GM12878 (cell line): ENCODE measurements at regions not wholly inside any gene's neighbourhood (a gene's known extent, or its start where the extent isn't known, plus 50 kb on each side); places are given as distances from the start of the nearest gene placed in this dataset.
A peak's percentile ranks its signal among the peaks of the same experiment; 100 is the strongest.

Experiments
- ATAC-seq: fragments of 200-7000 bp; cut with Tn5 transposase; 3 replicates; pipeline ENCODE4 v1.9.1; 2020; ENCODE audit warnings: mild to moderate bottlenecking, moderate library complexity
- BruUV-seq: library from RNA; stranded (reverse); fragments of 400-500 nt; replicated peaks from 2 replicates; lab custom pipeline; 2021; lab: Mats Ljungman, UMichigan
- CTCF ChIA-PET: fragments of 300-600 bp; sonication (Branson Sonifier 250); formaldehyde crosslinking; extraction: SDS; loops from one replicate; lab custom pipeline; 2021; ENCODE audit warnings: inconsistent platforms; lab: Yijun Ruan, JAX
- POLR2A ChIA-PET: fragments of 350-600 bp; formaldehyde crosslinking; extraction: SDS; loops from one replicate; lab custom pipeline; 2021; ENCODE audit warnings: inconsistent platforms; lab: Charles Lee
- RAD21 ChIA-PET: fragments of 300-600 bp; sonication (Branson Sonifier 250); formaldehyde crosslinking; loops from one replicate; lab custom pipeline; 2023; ENCODE audit warnings: antibody characterized with exemption; ENCODE audit not compliant: unreplicated experiment; lab: Charles Lee
- SMC1A ChIA-PET: fragments of 300-600 bp; sonication (Branson Sonifier 250); formaldehyde crosslinking; loops from one replicate; lab custom pipeline; 2023; ENCODE audit not compliant: unreplicated experiment, uncharacterized antibody; lab: Charles Lee
- DNase-seq: peaks from one replicate; pipeline ENCODE4 v3.0.0-alpha.2; 2011; ENCODE audit warnings: low read depth, low spot score
- FAIRE-seq: peaks from 3 replicates; lab custom pipeline; 2011; peaks lifted over from hg19 to GRCh38; lab: Jason Lieb, UNC
- H2AFZ ChIP-seq: 2 replicates; pipeline ENCODE4 v1.6.0; 2011; ENCODE audit warnings: low read depth, low read length, control low read depth; ENCODE audit not compliant: control insufficient read depth
- H3K27ac ChIP-seq: 2 replicates; pipeline ENCODE4 v1.5.1; 2011; ENCODE audit warnings: control low read depth; ENCODE audit not compliant: control insufficient read depth, insufficient read depth
- H3K27me3 ChIP-seq, 2 experiments: replicated peaks in 1 of 2; 2 replicates each; pipeline versions ENCODE4 v1.6.0 to v1.6.1; 2011; ENCODE audit warnings: low read length in 1 of 2; ENCODE audit not compliant: control insufficient read depth in 2 of 2, insufficient read depth in 2 of 2
- H3K36me3 ChIP-seq, 2 experiments: 2 replicates each; pipeline ENCODE4 v1.5.1; 2011; ENCODE audit warnings: low read length in 1 of 2; ENCODE audit not compliant: control insufficient read depth in 2 of 2, insufficient read depth in 2 of 2
- H3K4me1 ChIP-seq: 2 replicates; pipeline ENCODE4 v1.6.1; 2011; ENCODE audit warnings: mild to moderate bottlenecking, low read length, moderate library complexity, mixed read lengths; ENCODE audit not compliant: control insufficient read depth, insufficient read depth
- H3K4me2 ChIP-seq: 2 replicates; pipeline ENCODE4 v1.6.0; 2011; ENCODE audit warnings: control low read depth; ENCODE audit not compliant: control insufficient read depth, insufficient read depth
- H3K4me3 ChIP-seq: fragments of 200-600 bp; sonication (generic); 2 replicates; pipeline ENCODE4 v1.5.1; 2016
- H3K79me2 ChIP-seq: 2 replicates; pipeline ENCODE4 v1.6.0; 2011; ENCODE audit warnings: low read length; ENCODE audit not compliant: control insufficient read depth, insufficient read depth
- H3K9ac ChIP-seq: 2 replicates; pipeline ENCODE4 v1.8.0; 2011; ENCODE audit warnings: low read length, control low read depth, mixed read lengths; ENCODE audit not compliant: control insufficient read depth, insufficient read depth
- H3K9me3 ChIP-seq: replicated peaks from 3 replicates; pipeline ENCODE4 v1.5.1; 2011; ENCODE audit warnings: mild to moderate bottlenecking, low read length; ENCODE audit not compliant: control insufficient read depth, insufficient read depth
- H4K20me1 ChIP-seq: 2 replicates; pipeline ENCODE4 v1.6.0; 2011; ENCODE audit not compliant: control insufficient read depth, insufficient read depth
- CTCF ChIP-seq, 3 experiments: IDR thresholded peaks in 2 of 3; conservative IDR thresholded peaks in 1 of 3; 2 replicates each; pipeline ENCODE4 v1.5.1; 2011; ENCODE audit warnings: low read depth in 3 of 3, low read length in 3 of 3, mild to moderate bottlenecking in 3 of 3, control low read depth in 2 of 3, moderate library complexity in 2 of 3, inconsistent platforms in 1 of 3, mixed read lengths in 1 of 3; ENCODE audit not compliant: control insufficient read depth in 2 of 3, insufficient read depth in 1 of 3; ENCODE audit errors: extremely low read depth in 1 of 3
- IKZF2 ChIP-seq, 2 experiments: fragments of 450-650 bp; IDR thresholded peaks; 2 replicates each; pipeline ENCODE4 v1.6.1; 2017; ENCODE audit warnings: mild to moderate bottlenecking in 2 of 2, moderate library complexity in 2 of 2
- JUNB ChIP-seq: IDR thresholded peaks from 2 replicates; pipeline ENCODE4 v1.6.1; 2016; ENCODE audit warnings: antibody characterized with exemption, mild to moderate bottlenecking
- MEF2A ChIP-seq: IDR thresholded peaks from 2 replicates; pipeline ENCODE4 v1.6.1; 2011; ENCODE audit warnings: low read depth, mild to moderate bottlenecking, low read length, moderate library complexity; ENCODE audit not compliant: insufficient read depth
- NBN ChIP-seq: fragments of 450-650 bp; IDR thresholded peaks from 2 replicates; pipeline ENCODE4 v1.6.1; 2016
- POLR2AphosphoS2 ChIP-seq: IDR thresholded peaks from 2 replicates; pipeline ENCODE4 v1.6.1; 2011; ENCODE audit warnings: low read depth, mild to moderate bottlenecking, low read length, improper control_type of control experiment, moderate library complexity
- TARDBP ChIP-seq: IDR thresholded peaks from 2 replicates; pipeline ENCODE4 v1.6.1; 2016; ENCODE audit warnings: borderline replicate concordance
- YY1 ChIP-seq: IDR thresholded peaks from 2 replicates; pipeline ENCODE4 v1.6.1; 2011; ENCODE audit warnings: low read depth, mild to moderate bottlenecking, low read length
- ZBTB4 ChIP-seq: fragments of 450-650 bp; formaldehyde crosslinking; IDR thresholded peaks from 2 replicates; pipeline ENCODE4 v1.4.0; 2022; ENCODE audit warnings: mild to moderate bottlenecking, moderate library complexity
- WGBS: methylation state at CpG from one replicate; pipeline ENCODE4 v1.1.6; 2016; ENCODE audit warnings: low lambda C conversion rate; ENCODE audit not compliant: insufficient replicate concordance, insufficient coverage; ENCODE audit errors: missing lambda C conversion rate; 5-methylcytosine and 5-hydroxymethylcytosine counted together
- in situ Hi-C: fragments of 300-500 bp; cut with MboI; formaldehyde crosslinking; loops from 9 replicates; pipeline ENCODE4 v1.14.3; 2018; ENCODE audit warnings: mixed read lengths
- intact Hi-C: fragments of 100-400 bp; cut with micrococcal nuclease; formaldehyde crosslinking; loops from one replicate; pipeline ENCODE4 v1.14.2; 2022; ENCODE audit not compliant: unreplicated experiment

GRCh38 chr14:65308536-65308935 is 104.0 kb upstream of the FUT8 start (continued):
- TF ChIP-seq JUNB: no peak
- TF ChIP-seq, all 136 proteins: peak for 0

- in situ Hi-C loops (no loop called here), intact Hi-C loops (no loop called here)
- FAIRE-seq: no peak
- H2AFZ ChIP-seq: no peak overlapping the region
- ChIA-PET SMC1A (interaction anchor here (0.6 to 17.0 kb wide), 8 partner anchors 7 to 104 kb away, joined by 3 to 391 read pairs (median 4); no protein-coding TSS in a partner anchor), CTCF (interaction anchor here (1.1 to 2.9 kb wide), 3 partner anchors 9 to 44 kb away, joined by 4 to 14 read pairs (median 5); no protein-coding TSS in a partner anchor), POLR2A (interaction anchor here (1.0 to 12.3 kb wide), 2 partner anchors 7 to 10 kb away, joined by 3 to 223 read pairs; no protein-coding TSS in a partner anchor), RAD21 (interaction anchor here (1.0 to 2.3 kb wide), 4 partner anchors 8 to 45 kb away, joined by 3 to 4 read pairs (median 4); no protein-coding TSS in a partner anchor)
- WGBS: 79% methylated on average over 2 of the region's 2 CpGs
- DNase-seq: no peak
- no peak overlapping the region for H3K9ac ChIP-seq
- no peaks in the 10 kb centered on the region for H3K27me3 ChIP-seq
- no peak for TF ChIP-seq TARDBP
- no peak for TF ChIP-seq MEF2A
- no peak for TF ChIP-seq IKZF2 (IDR thresholded peaks at IDR 0.05)
- no peak for TF ChIP-seq YY1
- H3K4me2 ChIP-seq: no peak overlapping the region
- no TSS peak for BruUV-seq
- H3K79me2 ChIP-seq: peaks cover 47% of the 10 kb centered on the region
- H3K4me1 ChIP-seq: peaks cover 32% of the 10 kb centered on the region
- H3K4me3 ChIP-seq: no peak overlapping the region
- no peak overlapping the region for H3K27ac ChIP-seq
- H4K20me1 ChIP-seq: no peaks in the 10 kb centered on the region
- no peak for ATAC-seq
- H3K9me3 ChIP-seq: peaks cover 12% of the 10 kb centered on the region; the same call in 2 of the 3 replicates
- H3K36me3 ChIP-seq: peaks cover 0 to 7% of the 10 kb centered on the region in 2 experiments; a peak in 1 of 4 replicates
Measured at GRCh38 chr14:65310568-65310967, 102.0 kb upstream of the FUT8 start.

GRCh38 chr14:65312859-65313258 is 99.7 kb upstream of the FUT8 start:
- SMC1A ChIA-PET: interaction anchor here (0.6 to 2.3 kb wide), 2 partner anchors 11 to 94 kb away, joined by 3 to 13 read pairs; no protein-coding TSS in a partner anchor
- H3K27ac ChIP-seq: peak overlapping the region; percentile 35
- no peaks in the 10 kb centered on the region for H3K27me3 ChIP-seq
- no TSS peak for BruUV-seq
- FAIRE-seq (no peak), ATAC-seq (no peak), DNase-seq (no peak)
- CTCF ChIA-PET: no interaction called here
- peaks cover 0 to 7% of the 10 kb centered on the region in 2 experiments; a peak in 1 of 4 replicates for H3K36me3 ChIP-seq
- H3K4me3 ChIP-seq: no peak overlapping the region
- peak overlapping the region; percentile 36; the same call in 1 of the 2 replicates for H3K4me2 ChIP-seq
- H3K4me1 ChIP-seq: peaks cover 30% of the 10 kb centered on the region
- peak overlapping the region; percentile 26 for H2AFZ ChIP-seq
- intact Hi-C loops (no loop called here), in situ Hi-C loops (no loop called here)
- H3K9ac ChIP-seq: 0 out of 2 replicates have a peak overlapping the region, but pooled peaks have one; percentile 21
- peaks cover 55% of the 10 kb centered on the region for H3K79me2 ChIP-seq
- peaks cover 16% of the 10 kb centered on the region; the same call in 2 of the 3 replicates for H3K9me3 ChIP-seq
- POLR2A ChIA-PET: no interaction called here
- RAD21 ChIA-PET: interaction anchor here (0.9 kb wide), 1 partner anchor 143 kb away, joined by 3 read pairs; no protein-coding TSS in a partner anchor
- 56% methylated on average over 6 of the region's 6 CpGs for WGBS
- no peaks in the 10 kb centered on the region for H4K20me1 ChIP-seq
- TF ChIP-seq CTCF (IDR thresholded peaks at IDR 0.05 in 2 of 3, conservative IDR thresholded peaks at IDR 0.05 in 1 of 3; ENCODE audit: control insufficient read depth in 2 of 3, extremely low read depth in 1 of 3, insufficient read depth in 1 of 3, low read depth in 3 of 3, low read length in 3 of 3) (no peak), ZBTB4 (CRISPR knock-in tag) (no peak), NBN (no peak), POLR2AphosphoS2 (no peak)
